ENCODE measurements at regions not wholly inside any gene's neighbourhood (a gene's known extent, or its start where the extent isn't known, plus 50 kb on each side); places are given as distances from the start of the nearest gene placed in this dataset.
"Not testable (repeated sequence)": the region's sequence is repeated elsewhere in the genome, so short reads cannot be mapped to it uniquely, and the experiment has no call there.

DNA sequence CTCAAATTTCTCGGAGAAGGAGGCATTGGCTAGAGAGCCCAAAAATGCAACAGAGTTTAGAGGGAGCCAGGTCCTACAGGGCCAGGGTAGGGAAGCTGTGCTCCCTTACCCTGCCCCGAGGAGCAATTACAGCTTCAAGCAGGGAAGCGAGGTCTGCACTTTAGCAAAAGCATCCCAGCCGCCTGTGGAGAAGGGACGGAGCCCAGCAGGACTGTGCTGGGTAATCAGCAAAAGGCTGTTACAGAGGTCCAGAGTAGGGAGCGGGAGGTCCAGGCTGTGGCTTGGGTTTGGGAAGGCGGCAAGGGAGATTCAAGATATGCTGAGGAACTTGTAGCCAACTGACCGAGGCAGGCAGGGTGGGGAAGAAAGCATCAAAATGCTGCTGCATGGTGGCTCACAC lies 162.6 kb downstream of the TMEM132E start:
- no peak overlapping the region for H3K9ac ChIP-seq (ENCODE audit: low read length)
- no peak overlapping the region for H3K14ac ChIP-seq (ENCODE audit: low read length in 2 of 2)
- H2BK120ac ChIP-seq (ENCODE audit: low read depth, low read length): no peak overlapping the region
- no peak overlapping the region for H4K8ac ChIP-seq (ENCODE audit: low read length)
- H3K4me3 ChIP-seq (ENCODE audit: insufficient read depth in 1 of 2, low read depth in 1 of 2, low read length in 2 of 2): no peak overlapping the region
- no peak overlapping the region for H3K4ac ChIP-seq (ENCODE audit: low read depth in 1 of 2, low read length in 2 of 2)
- no peak overlapping the region for H2BK5ac ChIP-seq (ENCODE audit: low read depth, low read length, poor library complexity, severe bottlenecking)
- no peak overlapping the region for H3K27ac ChIP-seq (ENCODE audit: low read length, poor library complexity, severe bottlenecking)
- no peaks in the 10 kb centered on the region for H3K36me3 ChIP-seq (ENCODE audit: control insufficient read depth in 1 of 2, insufficient read depth in 2 of 2, low read depth in 1 of 2, low read length in 2 of 2)
- no peak overlapping the region for H2AK5ac ChIP-seq (ENCODE audit: low read length, severe bottlenecking)
- H3K4me1 ChIP-seq (ENCODE audit: control insufficient read depth, insufficient read depth, low read depth, low read length): no peaks in the 10 kb centered on the region
- no peak overlapping the region for H2BK15ac ChIP-seq (ENCODE audit: low read depth, poor library complexity, severe bottlenecking)
- no peaks in the 10 kb centered on the region for H3K79me1 ChIP-seq (replicated peaks; ENCODE audit: low read length, poor library complexity, severe bottlenecking)
- H2BK12ac ChIP-seq (ENCODE audit: low read length in 2 of 2): no peak overlapping the region
- H3K23ac ChIP-seq (ENCODE audit: low read length in 2 of 2): no peak overlapping the region
- no peak for DNase-seq
- WGBS: 35% methylated on average over 8 of the region's 8 CpGs
- H3K27me3 ChIP-seq (ENCODE audit: control insufficient read depth in 1 of 2, insufficient read depth in 1 of 2, low read length in 2 of 2): peaks cover 0 to 9% of the 10 kb centered on the region in 2 experiments
- H3K18ac ChIP-seq (ENCODE audit: low read depth in 1 of 2, low read length in 2 of 2): no peak overlapping the region
- no peak overlapping the region for H2AFZ ChIP-seq (ENCODE audit: low read depth, low read length)
- no peaks in the 10 kb centered on the region for H3K9me3 ChIP-seq (ENCODE audit: control insufficient read depth, low read length)
- no peak overlapping the region for H3K4me2 ChIP-seq (ENCODE audit: low read length, poor library complexity, severe bottlenecking)
- H4K91ac ChIP-seq (ENCODE audit: low read length): no peak overlapping the region

DNA sequence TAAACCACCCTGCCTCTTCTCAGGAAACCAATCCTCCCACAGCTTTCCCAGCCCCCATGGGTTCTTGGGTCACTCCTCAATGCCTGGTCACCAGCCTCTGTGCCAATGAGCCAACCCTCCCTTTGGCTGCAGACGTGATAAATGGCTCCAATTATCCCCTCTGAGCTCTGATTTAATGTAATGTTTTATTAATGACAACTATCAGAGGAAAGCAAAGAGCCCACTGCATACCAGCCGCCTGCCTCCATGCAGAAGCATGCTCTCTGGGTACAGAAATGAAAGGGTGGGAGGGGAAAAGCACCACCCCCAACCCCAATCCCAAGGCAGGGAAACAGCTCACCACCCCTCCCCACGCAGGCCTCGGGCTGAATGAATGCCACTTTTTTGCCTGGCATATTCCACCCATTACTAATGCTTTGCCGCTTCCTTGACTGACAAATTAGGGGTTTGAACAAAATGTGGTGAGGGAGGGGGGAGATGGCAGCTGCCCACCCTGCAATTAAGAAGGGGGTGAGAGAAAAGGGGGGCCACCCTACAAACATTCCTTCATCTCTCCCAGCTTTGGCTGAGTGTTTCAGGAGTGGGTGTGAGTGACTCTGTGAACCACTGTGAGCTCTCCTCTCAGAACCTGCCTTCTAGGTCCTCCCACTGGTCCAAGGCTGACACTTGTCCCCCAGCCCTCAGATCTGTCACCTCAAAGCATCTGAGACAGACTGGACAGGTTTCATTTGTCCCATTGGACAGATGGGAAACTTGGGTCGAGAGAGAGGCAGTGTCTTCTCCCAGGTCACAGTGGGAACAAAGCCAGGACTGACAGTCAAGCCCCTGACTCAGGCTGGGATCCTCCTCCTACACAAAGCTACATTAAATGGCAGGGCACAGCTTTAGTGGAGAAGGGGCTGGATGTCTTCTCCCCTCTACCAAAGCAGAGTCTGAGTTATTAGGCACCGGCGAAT lies 161.5 kb downstream of the TMEM132E start:
- Histone ChIP-seq H3K4me3 (ENCODE audit: insufficient read depth in 1 of 2, low read depth in 1 of 2, low read length in 2 of 2) (no peak overlapping the region), H3K4me1 (ENCODE audit: control insufficient read depth, insufficient read depth, low read depth, low read length) (no peaks in the 10 kb centered on the region), H3K23ac (ENCODE audit: low read length in 2 of 2) (no peak overlapping the region), H2BK15ac (ENCODE audit: low read depth, poor library complexity, severe bottlenecking) (no peak overlapping the region), H3K9me3 (ENCODE audit: control insufficient read depth, low read length) (no peaks in the 10 kb centered on the region), H3K9ac (ENCODE audit: low read length) (no peak overlapping the region), H3K4ac (ENCODE audit: low read depth in 1 of 2, low read length in 2 of 2) (no peak overlapping the region), H3K18ac (ENCODE audit: low read depth in 1 of 2, low read length in 2 of 2) (no peak overlapping the region), H3K27ac (ENCODE audit: low read length, poor library complexity, severe bottlenecking) (no peak overlapping the region), H3K14ac (ENCODE audit: low read length in 2 of 2) (no peak overlapping the region), H3K4me2 (ENCODE audit: low read length, poor library complexity, severe bottlenecking) (no peak overlapping the region), H3K36me3 (ENCODE audit: control insufficient read depth in 1 of 2, insufficient read depth in 2 of 2, low read depth in 1 of 2, low read length in 2 of 2) (no peaks in the 10 kb centered on the region), H2BK5ac (ENCODE audit: low read depth, low read length, poor library complexity, severe bottlenecking) (no peak overlapping the region), H2AFZ (ENCODE audit: low read depth, low read length) (no peak overlapping the region), H4K91ac (ENCODE audit: low read length) (no peak overlapping the region), H2AK5ac (ENCODE audit: low read length, severe bottlenecking) (no peak overlapping the region), H3K27me3 (ENCODE audit: control insufficient read depth in 1 of 2, insufficient read depth in 1 of 2, low read length in 2 of 2) (peaks cover 0 to 9% of the 10 kb centered on the region in 2 experiments), H2BK120ac (ENCODE audit: low read depth, low read length) (no peak overlapping the region), H4K8ac (ENCODE audit: low read length) (no peak overlapping the region), H2BK12ac (ENCODE audit: low read length in 2 of 2) (no peak overlapping the region), H3K79me1 (replicated peaks; ENCODE audit: low read length, poor library complexity, severe bottlenecking) (no peaks in the 10 kb centered on the region)
- WGBS: 68% methylated on average over 4 of the region's 8 CpGs
- DNase-seq: no peak

DNA sequence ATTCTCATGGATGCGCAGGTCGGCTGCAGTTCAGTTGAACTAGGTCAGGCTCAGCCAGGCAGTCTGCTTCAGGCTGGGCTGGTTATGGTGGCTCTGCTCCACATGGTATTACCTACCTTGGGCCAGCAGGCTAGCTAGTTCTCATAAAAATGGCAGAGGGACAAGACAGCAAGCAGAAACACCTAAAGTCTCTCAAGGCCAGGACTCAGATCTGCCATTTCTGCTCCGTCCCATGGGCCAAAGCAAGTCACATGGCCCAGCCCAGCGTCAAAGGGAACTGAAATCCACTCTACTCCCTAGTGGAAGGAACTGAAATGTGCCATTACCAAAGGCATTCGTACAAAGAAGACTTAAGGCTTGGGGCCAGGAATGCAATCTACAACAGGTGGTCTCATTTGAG lies 160.0 kb downstream of the TMEM132E start:
- peaks cover 0 to 9% of the 10 kb centered on the region in 2 experiments for H3K27me3 ChIP-seq (ENCODE audit: control insufficient read depth in 1 of 2, insufficient read depth in 1 of 2, low read length in 2 of 2)
- H3K36me3 ChIP-seq (ENCODE audit: control insufficient read depth in 1 of 2, insufficient read depth in 2 of 2, low read depth in 1 of 2, low read length in 2 of 2): no peaks in the 10 kb centered on the region
- H3K4me2 ChIP-seq (ENCODE audit: low read length, poor library complexity, severe bottlenecking): no peak overlapping the region
- no peak overlapping the region for H3K27ac ChIP-seq (ENCODE audit: low read length, poor library complexity, severe bottlenecking)
- H2AFZ ChIP-seq (ENCODE audit: low read depth, low read length): no peak overlapping the region
- no peak overlapping the region for H3K14ac ChIP-seq (ENCODE audit: low read length in 2 of 2)
- H2BK15ac ChIP-seq (ENCODE audit: low read depth, poor library complexity, severe bottlenecking): no peak overlapping the region
- no peak overlapping the region for H3K9ac ChIP-seq (ENCODE audit: low read length)
- H3K4me1 ChIP-seq (ENCODE audit: control insufficient read depth, insufficient read depth, low read depth, low read length): no peaks in the 10 kb centered on the region
- no peak overlapping the region for H3K18ac ChIP-seq (ENCODE audit: low read depth in 1 of 2, low read length in 2 of 2)
- no peaks in the 10 kb centered on the region for H3K79me1 ChIP-seq (replicated peaks; ENCODE audit: low read length, poor library complexity, severe bottlenecking)
- H3K9me3 ChIP-seq (ENCODE audit: control insufficient read depth, low read length): no peaks in the 10 kb centered on the region
- no peak overlapping the region for H2BK120ac ChIP-seq (ENCODE audit: low read depth, low read length)
- no peak overlapping the region for H3K4ac ChIP-seq (ENCODE audit: low read depth in 1 of 2, low read length in 2 of 2)
- WGBS: 55% methylated on average over 5 of the region's 5 CpGs
- no peak for DNase-seq
- no peak overlapping the region for H2BK5ac ChIP-seq (ENCODE audit: low read depth, low read length, poor library complexity, severe bottlenecking)
- no peak overlapping the region for H3K4me3 ChIP-seq (ENCODE audit: insufficient read depth in 1 of 2, low read depth in 1 of 2, low read length in 2 of 2)
- H3K23ac ChIP-seq (ENCODE audit: low read length in 2 of 2): no peak overlapping the region
- H2AK5ac ChIP-seq (ENCODE audit: low read length, severe bottlenecking): no peak overlapping the region
- no peak overlapping the region for H2BK12ac ChIP-seq (ENCODE audit: low read length in 2 of 2)
- H4K91ac ChIP-seq (ENCODE audit: low read length): no peak overlapping the region
- H4K8ac ChIP-seq (ENCODE audit: low read length): no peak overlapping the region

DNA sequence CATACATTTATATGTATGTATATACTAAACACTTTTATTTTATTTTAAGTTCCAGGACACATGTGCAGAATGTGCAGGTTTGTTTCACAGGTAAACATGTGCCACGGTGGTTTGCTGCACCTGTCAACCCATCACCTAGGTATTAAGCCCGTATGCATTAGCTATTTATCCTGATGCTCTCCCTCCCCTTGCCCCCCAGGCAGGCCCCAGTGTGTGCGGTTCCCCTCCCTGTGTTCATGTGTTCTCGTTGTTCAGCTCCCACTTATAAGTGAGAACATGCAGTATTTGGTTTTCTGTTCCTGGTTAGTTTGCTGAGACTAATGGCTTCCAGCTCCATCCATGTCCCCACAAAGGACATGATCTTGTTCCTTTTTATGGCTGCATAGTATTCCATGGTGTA lies 158.3 kb downstream of the TMEM132E start:
- not testable (repeated sequence) for H3K27me3 ChIP-seq (ENCODE audit: control insufficient read depth in 1 of 2, insufficient read depth in 1 of 2, low read length in 2 of 2); H3K4me1 ChIP-seq (ENCODE audit: control insufficient read depth, insufficient read depth, low read depth, low read length); H2BK12ac ChIP-seq (ENCODE audit: low read length in 2 of 2); H3K9me3 ChIP-seq (ENCODE audit: control insufficient read depth, low read length); H3K27ac ChIP-seq (ENCODE audit: low read length, poor library complexity, severe bottlenecking); H3K23ac ChIP-seq (ENCODE audit: low read length in 2 of 2); H2BK120ac ChIP-seq (ENCODE audit: low read depth, low read length); H3K4me2 ChIP-seq (ENCODE audit: low read length, poor library complexity, severe bottlenecking); H4K91ac ChIP-seq (ENCODE audit: low read length); H3K9ac ChIP-seq (ENCODE audit: low read length); H3K18ac ChIP-seq (ENCODE audit: low read depth in 1 of 2, low read length in 2 of 2); H3K36me3 ChIP-seq (ENCODE audit: control insufficient read depth in 1 of 2, insufficient read depth in 2 of 2, low read depth in 1 of 2, low read length in 2 of 2); H2AFZ ChIP-seq (ENCODE audit: low read depth, low read length); H2BK5ac ChIP-seq (ENCODE audit: low read depth, low read length, poor library complexity, severe bottlenecking); H3K14ac ChIP-seq (ENCODE audit: low read length in 2 of 2); H2BK15ac ChIP-seq (ENCODE audit: low read depth, poor library complexity, severe bottlenecking); H3K4me3 ChIP-seq (ENCODE audit: insufficient read depth in 1 of 2, low read depth in 1 of 2, low read length in 2 of 2); H2AK5ac ChIP-seq (ENCODE audit: low read length, severe bottlenecking); H3K4ac ChIP-seq (ENCODE audit: low read depth in 1 of 2, low read length in 2 of 2); H3K79me1 ChIP-seq (replicated peaks; ENCODE audit: low read length, poor library complexity, severe bottlenecking); DNase-seq; H4K8ac ChIP-seq (ENCODE audit: low read length)
- WGBS: 80% methylated on average over 3 of the region's 4 CpGs
